ENCODE measurements at regions not wholly inside any gene's neighbourhood (a gene's known extent, or its start where the extent isn't known, plus 50 kb on each side); places are given as distances from the start of the nearest gene placed in this dataset.

GRCh38 chr20:12870588-12870987, 138.2 kb upstream of the SPTLC3 start:
- no peak overlapping the region for H3K4me2 ChIP-seq (ENCODE audit: insufficient read depth, low read length)
- no peak overlapping the region for H3K27ac ChIP-seq (ENCODE audit: low read length)
- peaks cover 2% of the 10 kb centered on the region for H3K27me3 ChIP-seq (ENCODE audit: insufficient read depth, low read length, poor library complexity)
- no peak overlapping the region for H3K4me3 ChIP-seq (ENCODE audit: low read depth in 1 of 2, low read length in 2 of 2)
- H4K20me1 ChIP-seq (ENCODE audit: insufficient read depth, low read length) = no peaks in the 10 kb centered on the region
- no peak for TF ChIP-seq CTCF (IDR thresholded peaks at IDR 0.05; ENCODE audit: borderline replicate concordance, extremely low read depth, low read length, poor library complexity, severe bottlenecking)
- TF ChIP-seq EZH2 (IDR thresholded peaks at IDR 0.05; ENCODE audit: borderline replicate concordance, low read depth, low read length, severe bottlenecking) = no peak
- H3K36me3 ChIP-seq (ENCODE audit: insufficient read depth, low read length) = no peaks in the 10 kb centered on the region
- H3K9me3 ChIP-seq (ENCODE audit: insufficient read depth, low read length, severe bottlenecking) = no peaks in the 10 kb centered on the region
- no peaks in the 10 kb centered on the region for H3K79me2 ChIP-seq (ENCODE audit: insufficient read depth, low read length)
- H3K4me1 ChIP-seq (ENCODE audit: insufficient read depth, low read length) = no peaks in the 10 kb centered on the region
- no peak overlapping the region for H2AFZ ChIP-seq (ENCODE audit: low read depth, low read length)
- ATAC-seq (ENCODE audit: insufficient read depth, low read depth) (no peak), DNase-seq (no peak)
- no peak overlapping the region for H3K9ac ChIP-seq (ENCODE audit: low read depth, low read length)

- no peaks in the 10 kb centered on the region for H3K9me3 ChIP-seq (ENCODE audit: insufficient read depth, low read length, severe bottlenecking)
- no peak for DNase-seq
- no peak overlapping the region for H2AFZ ChIP-seq (ENCODE audit: low read depth, low read length)
- TF ChIP-seq CTCF (IDR thresholded peaks at IDR 0.05; ENCODE audit: borderline replicate concordance, extremely low read depth, low read length, poor library complexity, severe bottlenecking) = no peak
- no peak for TF ChIP-seq EZH2 (IDR thresholded peaks at IDR 0.05; ENCODE audit: borderline replicate concordance, low read depth, low read length, severe bottlenecking)
- H4K20me1 ChIP-seq (ENCODE audit: insufficient read depth, low read length) = no peaks in the 10 kb centered on the region
- H3K36me3 ChIP-seq (ENCODE audit: insufficient read depth, low read length) = no peaks in the 10 kb centered on the region
- H3K4me2 ChIP-seq (ENCODE audit: insufficient read depth, low read length) = no peak overlapping the region
- H3K79me2 ChIP-seq (ENCODE audit: insufficient read depth, low read length) = no peaks in the 10 kb centered on the region
- no peaks in the 10 kb centered on the region for H3K4me1 ChIP-seq (ENCODE audit: insufficient read depth, low read length)
- no peak overlapping the region for H3K9ac ChIP-seq (ENCODE audit: low read depth, low read length)
- no peak overlapping the region for H3K4me3 ChIP-seq (ENCODE audit: low read depth in 1 of 2, low read length in 2 of 2)
- H3K27ac ChIP-seq (ENCODE audit: low read length) = no peak overlapping the region
- H3K27me3 ChIP-seq (ENCODE audit: insufficient read depth, low read length, poor library complexity) = no peaks in the 10 kb centered on the region
- ATAC-seq (ENCODE audit: insufficient read depth, low read depth) = no peak
Measured at GRCh38 chr20:12874933-12875332, 133.8 kb upstream of the SPTLC3 start.

DNA sequence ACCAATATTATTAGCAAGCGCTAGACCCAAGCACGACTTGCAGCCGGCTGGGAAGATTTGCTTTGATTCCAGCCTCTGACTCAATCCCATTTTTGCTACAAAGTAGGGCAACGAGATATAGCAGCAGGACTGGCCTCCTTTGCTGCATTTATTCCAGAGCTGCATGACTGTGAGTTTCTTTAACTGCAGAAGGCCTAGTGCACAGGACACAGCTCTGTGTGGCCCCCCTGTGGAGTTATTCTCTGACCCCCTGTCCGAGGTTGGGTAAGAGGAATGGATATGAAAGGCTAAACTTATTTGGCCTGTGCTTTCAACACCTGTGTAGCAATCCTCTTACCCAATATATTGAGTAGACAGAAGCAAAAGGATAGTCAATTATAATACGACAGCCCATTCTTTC, 133.3 kb upstream of the SPTLC3 start:
- H3K4me3 ChIP-seq (ENCODE audit: low read depth in 1 of 2, low read length in 2 of 2) = no peak overlapping the region
- no peak overlapping the region for H3K4me2 ChIP-seq (ENCODE audit: insufficient read depth, low read length)
- no peaks in the 10 kb centered on the region for H3K36me3 ChIP-seq (ENCODE audit: insufficient read depth, low read length)
- no peaks in the 10 kb centered on the region for H3K79me2 ChIP-seq (ENCODE audit: insufficient read depth, low read length)
- H2AFZ ChIP-seq (ENCODE audit: low read depth, low read length) = no peak overlapping the region
- H3K9me3 ChIP-seq (ENCODE audit: insufficient read depth, low read length, severe bottlenecking) = no peaks in the 10 kb centered on the region
- no peak for DNase-seq
- no peak for ATAC-seq (ENCODE audit: insufficient read depth, low read depth)
- H4K20me1 ChIP-seq (ENCODE audit: insufficient read depth, low read length) = no peaks in the 10 kb centered on the region
- H3K9ac ChIP-seq (ENCODE audit: low read depth, low read length) = no peak overlapping the region
- TF ChIP-seq EZH2 (IDR thresholded peaks at IDR 0.05; ENCODE audit: borderline replicate concordance, low read depth, low read length, severe bottlenecking) (no peak), CTCF (IDR thresholded peaks at IDR 0.05; ENCODE audit: borderline replicate concordance, extremely low read depth, low read length, poor library complexity, severe bottlenecking) (no peak)
- no peaks in the 10 kb centered on the region for H3K4me1 ChIP-seq (ENCODE audit: insufficient read depth, low read length)
- H3K27ac ChIP-seq (ENCODE audit: low read length) = no peak overlapping the region
- no peaks in the 10 kb centered on the region for H3K27me3 ChIP-seq (ENCODE audit: insufficient read depth, low read length, poor library complexity)
